DMS153 treated with DMSO at 0.1 percent for 48 hours (cell line): ENCODE measurements at regions not wholly inside any gene's neighbourhood (a gene's known extent, or its start where the extent isn't known, plus 50 kb on each side); places are given as distances from the start of the nearest gene placed in this dataset.

ENCODE experiments used
- DNase-seq: peaks from one replicate; lab custom pipeline; 2025; ENCODE audit not compliant: unreplicated experiment; lab: John Stamatoyannopoulos, UW

GRCh38 chr3:115324056-115324455 is 177.0 kb upstream of the ZBTB20 start:
- DNase-seq, result no peak

DNA sequence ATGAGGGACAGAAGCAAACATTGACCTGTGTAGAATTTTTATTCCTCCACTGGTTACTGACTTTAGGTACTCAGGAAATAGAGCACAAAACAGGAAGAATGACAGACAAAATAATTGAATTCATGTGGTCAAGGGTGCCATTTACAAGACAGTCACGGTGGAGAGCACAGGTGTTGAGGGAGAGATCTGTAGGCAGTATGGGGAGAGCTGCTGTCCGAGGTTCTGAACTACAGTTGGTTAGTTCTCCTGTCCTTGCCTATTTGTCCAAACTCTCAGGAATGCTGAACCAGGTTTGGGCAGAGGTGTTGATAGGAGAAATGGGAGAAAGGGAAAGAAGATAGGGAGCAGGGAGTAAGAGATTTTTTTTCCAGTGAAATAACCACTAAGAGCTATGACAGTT is 178.5 kb upstream of the ZBTB20 start:
- no peak for DNase-seq

DNA sequence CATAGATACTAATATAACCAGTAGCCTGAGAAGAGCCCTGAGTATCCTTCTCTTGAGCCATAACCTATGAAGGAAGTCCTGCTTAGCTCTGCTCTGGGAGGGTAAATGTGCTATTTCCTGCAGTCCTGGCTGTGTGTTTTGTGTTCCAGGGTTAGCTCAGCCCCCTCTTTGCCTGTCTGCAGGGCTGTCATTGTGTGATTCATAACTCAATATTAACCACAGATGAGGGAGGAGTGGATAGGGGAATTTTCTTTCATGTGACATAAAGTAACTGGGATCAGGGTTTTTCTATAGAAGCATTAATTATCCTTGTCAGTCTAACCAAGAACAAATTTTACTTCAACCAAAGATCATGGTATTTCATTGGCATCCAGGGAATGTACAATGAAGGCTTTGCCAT is 183.3 kb upstream of the ZBTB20 start:
- no peak for DNase-seq

GRCh38 chr3:115332998-115333397 is 185.9 kb upstream of the ZBTB20 start:
- no peak for DNase-seq

GRCh38 chr3:115336836-115337235 is 189.7 kb upstream of the ZBTB20 start:
- no peak for DNase-seq

DNA sequence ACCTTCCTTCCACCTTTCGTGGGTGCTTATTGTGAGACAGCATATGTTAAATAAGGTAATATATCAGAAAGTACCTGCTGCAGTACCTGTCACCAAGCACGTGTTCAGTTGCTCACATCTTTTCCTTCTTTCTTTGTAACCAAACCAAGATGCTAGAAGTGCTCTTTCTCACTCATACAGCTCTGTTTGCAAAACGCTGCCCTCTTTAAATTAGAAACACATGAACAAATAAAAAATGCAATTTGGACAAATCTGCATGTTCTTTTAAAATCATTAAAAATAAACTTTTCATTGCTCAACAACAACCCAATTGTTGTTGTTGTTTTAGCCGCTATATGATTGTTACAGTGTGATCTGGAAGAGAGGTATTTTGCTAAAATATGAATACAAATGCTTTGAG is 193.5 kb upstream of the ZBTB20 start:
- DNase-seq, result no peak

GRCh38 chr3:115341208-115341607 is 194.1 kb upstream of the ZBTB20 start:
- DNase-seq, result no peak

DNA sequence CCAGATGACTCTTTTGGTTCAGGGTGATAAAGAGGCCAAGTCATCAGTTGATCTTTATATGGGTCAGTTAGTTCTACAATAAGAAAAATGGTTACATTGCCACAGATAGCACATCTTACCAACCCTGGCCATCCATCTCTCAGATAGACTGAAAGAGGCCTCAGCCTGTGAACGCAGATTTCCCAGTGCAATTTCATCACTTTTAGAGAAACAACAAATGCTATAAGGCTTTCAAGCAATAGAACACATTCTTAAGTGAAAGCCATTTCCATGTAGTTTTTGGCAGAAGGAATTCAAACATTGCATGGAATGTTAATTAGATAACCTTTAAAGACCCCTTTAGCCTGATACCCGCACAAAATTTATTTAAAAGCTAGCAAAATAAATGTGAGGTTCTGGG is 200.6 kb upstream of the ZBTB20 start:
- no peak for DNase-seq

DNA sequence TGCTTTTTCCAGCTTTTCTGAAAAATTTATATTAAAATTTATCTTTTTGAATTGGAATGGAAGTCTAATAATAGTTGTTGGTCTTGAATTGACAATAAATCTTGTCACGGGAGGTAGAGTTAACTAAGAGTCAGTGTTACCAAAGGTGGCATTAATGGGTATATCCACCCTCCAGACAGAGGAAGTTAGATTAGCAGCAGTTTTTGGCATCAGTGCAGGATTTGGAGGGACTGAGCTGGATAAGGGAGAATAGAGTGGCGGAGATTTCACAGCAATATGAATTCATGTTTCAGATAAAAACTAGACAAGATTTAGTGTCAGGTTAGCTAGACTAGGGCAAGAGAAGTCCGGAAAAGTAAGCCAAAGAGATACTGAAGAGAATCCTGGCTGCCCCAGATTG is 201.3 kb upstream of the ZBTB20 start:
- DNase-seq, result no peak

GRCh38 chr3:115348951-115349745 is 202.1 kb upstream of the ZBTB20 start:
- DNase-seq, result no peak

GRCh38 chr3:115350606-115351005 is 203.5 kb upstream of the ZBTB20 start:
- DNase-seq, result no peak

DNA sequence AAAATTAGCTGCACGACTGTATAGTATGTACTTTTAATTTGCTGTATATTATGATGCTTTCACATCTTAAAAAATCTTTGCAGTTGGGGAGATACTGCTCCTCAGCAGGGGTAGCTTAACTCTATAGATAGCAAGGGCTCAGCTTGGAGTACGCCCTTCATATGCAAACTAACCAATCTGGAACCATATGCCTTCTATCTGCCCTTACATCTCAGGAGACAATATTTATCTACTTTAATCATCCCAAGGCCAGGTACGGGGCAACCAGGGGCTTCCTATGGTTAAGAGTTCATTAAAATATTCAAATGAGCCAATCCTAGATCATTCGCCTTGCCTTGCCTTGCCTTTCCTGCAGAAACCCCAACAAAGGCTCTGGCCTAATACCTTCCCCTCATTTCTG is 204.1 kb upstream of the ZBTB20 start:
- no peak for DNase-seq

DNA sequence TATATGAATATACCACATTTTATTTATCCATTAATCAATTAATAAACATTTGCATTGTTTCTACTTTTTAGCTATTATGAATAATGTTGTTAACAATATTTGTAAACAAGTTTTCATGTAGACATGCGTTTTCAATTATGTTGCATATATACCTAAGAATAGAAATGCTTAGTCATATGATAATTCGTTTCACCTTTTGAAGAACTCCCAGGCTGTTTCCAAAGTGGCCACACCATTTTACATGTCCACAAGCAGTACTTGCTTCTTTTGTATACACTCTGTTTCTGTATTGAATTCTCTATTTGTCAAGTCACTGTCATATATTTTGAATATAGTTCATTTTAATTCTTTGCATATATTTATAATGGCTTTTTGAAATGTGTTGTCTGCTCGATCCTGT is 206.9 kb upstream of the ZBTB20 start:
- no peak for DNase-seq

- no peak for DNase-seq
Observed at GRCh38 chr3:115357456-115357855, 210.4 kb upstream of the ZBTB20 start.

GRCh38 chr3:115359536-115359935 is 212.4 kb upstream of the ZBTB20 start:
- no peak for DNase-seq

DNA sequence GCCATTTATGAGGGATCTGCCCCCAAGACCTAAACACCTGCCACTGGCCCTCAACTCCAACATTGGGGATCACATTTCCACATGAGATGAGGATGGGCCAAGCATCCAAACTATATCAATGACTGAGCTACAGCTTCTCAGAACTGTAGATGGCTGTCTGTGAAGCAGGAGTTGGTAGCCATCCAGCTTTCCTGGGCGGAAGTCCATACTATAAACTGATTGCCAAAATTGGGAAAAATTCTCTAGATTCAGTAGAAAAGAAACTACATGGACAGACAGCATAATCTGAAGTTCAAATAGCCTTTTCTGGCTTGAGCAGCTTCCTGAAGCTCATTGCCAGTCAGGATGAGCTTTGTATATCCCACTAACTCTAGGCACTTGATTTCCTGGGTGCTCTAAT is 214.7 kb upstream of the ZBTB20 start:
- no peak for DNase-seq

DNA sequence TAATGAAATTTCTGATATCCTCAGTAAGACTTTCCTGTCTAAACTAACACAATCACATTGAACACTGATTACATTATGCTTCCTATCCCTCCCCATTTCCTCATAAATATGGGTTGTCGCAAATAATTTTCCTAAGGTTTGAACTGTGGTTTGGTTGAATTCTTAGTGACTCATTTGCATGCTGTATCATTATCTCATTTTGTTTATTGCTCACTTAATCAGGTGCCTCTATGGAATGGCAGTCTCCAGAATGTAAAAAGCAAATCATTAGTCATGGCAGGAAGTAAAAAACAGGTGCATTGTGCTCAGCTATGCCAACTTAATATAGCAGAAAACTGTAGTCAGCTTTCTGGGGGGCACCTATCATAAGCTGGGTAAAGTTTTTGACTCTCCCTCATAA is 216.0 kb upstream of the ZBTB20 start:
- DNase-seq, result no peak

DNA sequence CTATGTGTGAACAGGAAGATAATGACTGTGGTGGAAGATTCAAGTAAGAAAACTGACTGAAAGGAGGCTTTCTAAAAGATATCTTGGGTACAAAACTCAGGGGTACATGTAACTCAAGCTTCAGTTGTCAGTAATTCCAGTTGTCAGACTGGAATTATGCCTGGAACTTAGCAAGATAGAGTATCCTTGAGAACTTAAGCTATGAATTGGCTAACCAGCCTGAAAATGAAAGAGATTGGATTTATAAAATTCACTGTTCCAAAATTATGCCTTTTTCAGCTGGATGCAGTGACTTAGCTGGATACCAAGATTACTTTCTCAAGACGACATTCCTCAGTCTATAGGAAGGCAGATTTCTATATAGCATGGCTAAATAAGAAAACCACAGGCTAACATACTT is 221.9 kb upstream of the ZBTB20 start:
- no peak for DNase-seq

- DNase-seq, result no peak
Observed at GRCh38 chr3:115375362-115375761, 228.3 kb upstream of the ZBTB20 start.

- no peak for DNase-seq
Observed at GRCh38 chr3:115380883-115381572, 233.9 kb upstream of the ZBTB20 start.

DNA sequence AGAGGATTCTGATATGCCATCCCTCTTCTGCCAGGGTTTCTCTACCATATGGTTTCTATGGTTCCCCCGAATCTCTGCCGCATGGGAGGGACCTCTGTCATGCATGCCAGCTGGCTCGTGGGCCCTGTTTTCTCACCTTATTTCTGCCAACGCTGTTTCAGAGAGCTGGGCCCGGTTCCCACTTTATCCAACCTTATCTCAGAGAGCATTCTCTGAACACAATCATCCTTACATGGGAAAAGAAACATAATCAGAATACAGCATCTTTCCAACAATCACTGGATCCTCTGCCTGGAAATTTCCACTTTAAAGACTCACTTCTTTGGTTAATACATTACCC is 234.5 kb upstream of the ZBTB20 start:
- no peak for DNase-seq

GRCh38 chr3:115381931-115382330 is 234.8 kb upstream of the ZBTB20 start:
- DNase-seq, result no peak

DNA sequence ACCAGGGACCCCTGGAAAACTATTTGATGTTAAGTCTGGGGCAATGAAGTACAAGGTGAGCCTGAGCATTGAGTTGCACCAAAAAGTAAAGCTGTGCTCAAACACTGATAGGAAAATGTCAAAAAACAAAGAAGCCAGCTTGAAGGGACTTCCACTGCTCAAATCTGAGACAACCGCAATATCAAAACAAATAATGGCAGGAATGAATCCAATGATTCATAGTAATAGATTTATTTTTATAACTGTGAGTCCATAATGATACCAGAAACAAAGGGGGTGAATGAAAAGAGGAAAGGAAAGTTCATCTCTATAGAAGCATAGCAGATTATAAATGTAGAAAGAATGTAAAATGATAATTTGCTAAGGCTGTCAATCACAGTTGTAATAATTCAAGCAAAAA is 237.3 kb upstream of the ZBTB20 start:
- no peak for DNase-seq
